ENCODE measurements at regions not wholly inside any gene's neighbourhood (a gene's known extent, or its start where the extent isn't known, plus 50 kb on each side); places are given as distances from the start of the nearest gene placed in this dataset.
A peak's percentile ranks its signal among the peaks of the same experiment; 100 is the strongest.

- in situ Hi-C loops (cut with MboI; ENCODE audit: low pct_unique_long_range_greater_than_20kb, low sequenced_read_pairs), result no loop called here
- DNase-seq, result no peak
These were observed 321.1 kb downstream of the UACA start for GRCh38 chr15:70442211-70442610.

GRCh38 chr15:70440416-70441138 lies 322.8 kb downstream of the UACA start:
- in situ Hi-C loops (cut with MboI; ENCODE audit: low pct_unique_long_range_greater_than_20kb, low sequenced_read_pairs), result no loop called here
- DNase-seq, result no peak

GRCh38 chr15:70439880-70440279 lies 323.5 kb downstream of the UACA start:
- in situ Hi-C loops (cut with MboI; ENCODE audit: low pct_unique_long_range_greater_than_20kb, low sequenced_read_pairs), result no loop called here
- DNase-seq, result no peak

DNA sequence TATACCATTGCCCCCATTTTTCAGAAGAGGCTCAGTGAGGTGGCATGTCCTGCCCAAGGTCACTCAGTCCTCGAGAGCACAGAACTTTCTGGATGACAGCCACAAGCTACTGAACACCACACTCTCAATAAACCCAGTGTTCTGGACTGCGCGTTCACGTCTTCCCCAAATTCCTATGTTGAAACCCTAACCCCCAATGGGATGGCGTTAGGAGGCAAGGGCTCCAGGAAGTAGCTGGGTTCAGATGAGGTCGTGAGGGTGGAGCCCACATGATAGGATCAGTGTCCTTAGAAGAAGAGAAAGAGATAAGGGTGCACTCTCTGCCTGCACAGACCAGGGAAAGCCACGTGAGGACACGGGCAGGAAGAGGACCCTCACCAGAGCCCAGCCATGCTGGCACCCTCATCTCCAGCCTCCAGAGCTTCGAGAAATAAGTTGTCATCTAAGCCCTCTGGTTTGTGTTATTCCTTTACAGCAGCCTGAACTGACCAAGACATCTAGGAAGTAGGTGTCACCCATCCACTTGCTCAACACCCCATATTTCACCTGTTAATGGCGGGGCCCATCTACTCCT lies 324.0 kb downstream of the UACA start:
- DNase-seq, result no peak
- in situ Hi-C loops (cut with MboI; ENCODE audit: low pct_unique_long_range_greater_than_20kb, low sequenced_read_pairs), result no loop called here

DNA sequence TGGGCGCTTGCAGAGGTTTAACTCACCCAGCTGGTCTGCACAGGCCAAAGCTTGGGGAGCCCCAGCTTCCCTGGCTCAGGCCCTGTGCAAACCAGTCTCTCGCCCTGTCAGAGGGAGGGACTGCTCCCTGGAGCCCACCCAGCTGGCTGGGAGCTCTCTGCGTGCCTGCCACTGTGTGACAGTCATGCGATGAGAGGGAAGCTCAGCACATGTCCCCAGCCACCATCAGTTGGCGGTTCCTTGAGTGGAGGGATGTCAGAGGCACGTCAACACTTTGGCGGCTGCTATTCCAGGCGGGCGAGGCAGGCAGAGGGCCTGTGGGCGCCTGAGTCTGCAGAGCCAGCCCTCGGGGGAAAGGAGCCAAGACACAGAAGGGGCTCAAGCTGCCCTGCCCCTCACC lies 324.6 kb downstream of the UACA start:
- DNase-seq, result no peak
- in situ Hi-C loops (cut with MboI; ENCODE audit: low pct_unique_long_range_greater_than_20kb, low sequenced_read_pairs), result no loop called here

DNA sequence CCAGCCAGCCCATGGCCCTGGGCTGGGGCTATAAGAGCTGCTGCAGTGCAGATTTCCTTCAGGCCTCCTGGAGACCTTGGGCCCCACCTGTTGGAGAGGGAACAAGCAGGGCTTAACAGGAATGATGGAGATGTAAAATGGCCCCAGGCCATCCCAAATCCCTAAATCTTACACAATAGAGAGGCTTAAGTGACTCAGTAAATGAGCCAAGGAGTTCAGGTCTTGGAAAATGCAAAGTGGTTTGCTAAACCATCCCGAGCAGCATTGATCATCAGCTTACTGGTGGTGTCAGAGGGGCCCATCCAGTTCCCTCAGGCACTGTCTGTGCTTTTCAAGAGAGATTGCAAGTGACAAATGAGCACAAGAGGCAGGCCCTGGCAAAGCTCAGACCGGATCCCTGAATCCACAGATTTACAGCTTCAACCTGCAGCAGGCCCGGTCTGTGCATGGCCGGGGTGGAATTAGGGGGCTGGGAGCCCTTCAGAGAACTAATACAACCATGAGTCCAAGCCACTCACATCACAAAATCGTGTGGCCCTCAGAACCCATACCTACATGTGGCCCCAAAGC lies 325.4 kb downstream of the UACA start:
- in situ Hi-C loops (cut with MboI; ENCODE audit: low pct_unique_long_range_greater_than_20kb, low sequenced_read_pairs), result no loop called here
- DNase-seq, result no peak

DNA sequence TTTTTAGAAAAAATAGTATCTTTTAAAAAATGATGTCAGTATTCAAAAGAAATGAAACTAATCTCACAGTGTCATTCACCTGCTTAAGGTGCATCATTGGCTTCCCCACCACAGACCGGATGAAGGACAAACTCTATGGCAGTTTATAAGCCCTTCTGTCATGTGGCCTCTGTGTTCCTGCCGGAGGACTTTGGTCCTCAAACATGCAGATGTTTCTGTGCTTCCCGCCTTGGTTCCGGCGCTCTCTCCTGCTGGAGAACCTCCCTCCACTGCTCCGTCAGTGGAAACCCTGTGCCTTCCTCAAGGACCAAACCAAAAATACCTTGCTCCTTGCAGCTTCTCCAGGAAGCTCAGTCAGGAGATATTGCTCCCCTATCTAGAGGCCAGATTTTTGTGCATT lies 326.3 kb downstream of the UACA start:
- in situ Hi-C loops (cut with MboI; ENCODE audit: low pct_unique_long_range_greater_than_20kb, low sequenced_read_pairs), result no loop called here
- DNase-seq, result no peak

DNA sequence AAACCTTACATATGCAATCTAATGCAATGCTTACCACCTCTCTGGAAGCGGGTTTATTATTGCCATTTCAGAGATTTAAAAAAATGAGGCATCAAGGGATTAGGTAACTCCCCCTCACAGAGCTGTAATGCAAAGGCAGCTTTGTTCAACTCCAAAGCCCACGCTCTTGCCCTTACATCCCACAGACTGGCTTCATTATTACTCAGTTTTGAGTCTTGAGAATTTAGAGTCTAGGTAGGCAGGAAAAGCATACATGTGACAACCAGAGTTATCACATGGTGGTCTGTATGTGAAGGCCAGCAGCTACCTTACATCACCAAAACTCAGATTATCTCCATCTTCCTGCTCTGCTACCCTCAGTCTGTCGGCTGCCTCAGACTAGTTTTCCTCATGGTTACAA lies 326.9 kb downstream of the UACA start:
- in situ Hi-C loops (cut with MboI; ENCODE audit: low pct_unique_long_range_greater_than_20kb, low sequenced_read_pairs), result no loop called here
- no peak for DNase-seq

DNA sequence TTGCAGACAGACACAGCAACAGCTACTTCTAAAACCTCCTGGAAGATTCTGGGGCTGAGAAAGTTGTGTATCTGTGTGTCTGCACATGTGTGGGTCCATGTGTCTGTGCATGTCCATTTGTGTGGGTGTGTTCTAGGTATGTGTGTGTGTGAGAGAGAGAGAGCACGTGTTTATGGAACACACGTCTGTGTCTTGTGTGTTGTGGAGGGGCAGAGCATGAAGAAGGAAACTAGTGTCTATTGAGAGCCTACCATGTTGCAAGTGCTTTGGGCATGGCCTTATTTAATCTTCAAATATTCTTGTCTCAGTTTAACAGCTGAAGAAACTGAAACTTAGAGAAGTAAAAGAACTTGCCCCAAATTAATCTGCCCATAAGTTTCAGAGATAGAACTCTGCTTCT lies 327.5 kb downstream of the UACA start:
- in situ Hi-C loops (cut with MboI; ENCODE audit: low pct_unique_long_range_greater_than_20kb, low sequenced_read_pairs), result no loop called here

DNA sequence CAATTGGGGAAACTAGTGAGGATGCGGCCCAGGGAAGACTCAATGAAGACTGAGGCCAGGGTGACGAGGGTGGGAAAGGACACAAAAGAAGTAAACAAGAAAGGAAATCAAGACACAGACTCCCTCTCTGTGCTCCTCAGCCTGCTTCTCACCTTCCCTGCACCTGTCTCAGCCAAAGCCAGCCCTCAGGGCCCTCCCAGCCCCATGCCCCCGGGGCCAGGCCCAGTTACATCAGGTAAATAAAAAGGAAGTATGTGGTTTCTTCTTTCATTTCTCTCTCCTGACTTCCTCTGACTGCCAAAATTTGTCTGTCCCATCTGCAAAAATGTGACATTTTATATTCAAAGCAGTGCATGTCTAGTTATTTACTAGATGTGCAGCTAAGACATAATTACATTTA lies 328.0 kb downstream of the UACA start:
- DNase-seq, result peak; percentile 42
- in situ Hi-C loops (cut with MboI; ENCODE audit: low pct_unique_long_range_greater_than_20kb, low sequenced_read_pairs), result no loop called here

More for the DNA sequence above, 327.5 kb downstream of the UACA start:
- DNase-seq, result no peak

GRCh38 chr15:70433586-70434324 lies 329.6 kb downstream of the UACA start:
- DNase-seq, result no peak
- in situ Hi-C loops (cut with MboI; ENCODE audit: low pct_unique_long_range_greater_than_20kb, low sequenced_read_pairs), result no loop called here

DNA sequence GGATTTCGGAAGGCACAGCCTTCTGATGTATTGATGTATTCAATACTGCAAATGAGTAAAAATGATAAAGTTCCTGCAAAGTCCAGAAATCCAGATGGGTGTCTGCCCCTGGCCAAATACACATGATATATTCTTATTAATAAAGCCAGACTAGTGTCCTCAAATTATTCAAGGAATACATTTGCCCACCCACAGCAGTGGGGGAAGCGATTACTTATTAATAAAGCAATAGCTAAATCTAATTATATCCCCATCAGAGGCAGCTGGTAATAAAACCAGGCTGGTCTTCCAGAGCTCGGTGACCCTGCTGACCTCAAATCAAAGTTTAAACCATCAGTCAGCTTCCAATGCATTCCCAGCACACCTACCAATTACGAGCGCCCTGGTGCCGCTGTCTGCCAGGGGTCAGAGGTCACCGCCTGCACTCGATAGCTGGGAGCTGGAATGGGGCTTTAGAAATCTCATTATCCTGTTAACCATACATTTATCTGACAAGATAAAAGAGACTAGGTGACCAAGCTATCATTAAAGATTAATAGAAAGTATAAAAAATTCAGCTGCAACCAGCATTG lies 330.3 kb downstream of the UACA start:
- in situ Hi-C loops (cut with MboI; ENCODE audit: low pct_unique_long_range_greater_than_20kb, low sequenced_read_pairs), result no loop called here
- DNase-seq, result no peak

DNA sequence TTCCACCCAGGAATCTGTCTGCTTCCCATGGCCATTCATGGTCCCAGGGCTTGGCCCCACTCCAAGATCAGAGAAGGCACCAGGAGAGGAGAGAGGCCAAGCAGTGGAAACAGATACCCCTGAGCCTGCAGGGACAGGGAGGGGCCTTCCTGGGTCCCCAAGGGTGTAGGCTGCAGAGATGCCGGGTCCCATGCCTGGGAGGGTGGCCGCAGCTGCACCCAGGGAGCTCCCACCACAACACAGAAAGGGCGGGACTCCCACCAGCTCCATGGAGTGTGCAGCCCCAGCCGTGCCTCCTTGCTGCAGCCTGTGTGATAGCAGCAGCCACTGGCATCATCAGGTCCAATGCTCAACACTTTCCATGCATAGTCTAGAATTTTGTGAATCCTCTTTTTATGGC lies 331.5 kb downstream of the UACA start:
- in situ Hi-C loops (cut with MboI; ENCODE audit: low pct_unique_long_range_greater_than_20kb, low sequenced_read_pairs), result no loop called here
- no peak for DNase-seq

DNA sequence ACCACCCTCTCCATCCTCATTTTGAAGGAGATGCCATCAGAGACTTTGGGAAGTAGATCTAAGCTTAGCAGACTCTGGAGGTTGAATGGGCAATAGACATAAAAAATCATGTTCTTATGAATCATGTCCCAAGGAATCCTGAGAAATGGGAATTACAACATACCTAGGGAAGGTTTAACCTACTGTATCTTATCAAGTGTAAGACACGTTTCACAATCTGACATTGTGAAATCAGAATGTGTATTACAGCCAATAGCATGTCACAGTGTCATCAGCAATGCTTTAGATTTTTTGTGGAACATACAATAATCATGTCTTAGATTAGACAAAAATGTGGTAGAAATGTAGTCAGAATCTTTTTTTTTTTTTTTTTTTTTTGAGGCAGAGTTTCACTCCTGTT lies 332.4 kb upstream of the TLE3 start:
- no peak for DNase-seq
- in situ Hi-C loops (cut with MboI; ENCODE audit: low pct_unique_long_range_greater_than_20kb, low sequenced_read_pairs), result no loop called here

GRCh38 chr15:70429056-70429722 lies 331.5 kb upstream of the TLE3 start:
- in situ Hi-C loops (cut with MboI; ENCODE audit: low pct_unique_long_range_greater_than_20kb, low sequenced_read_pairs), result no loop called here
- no peak for DNase-seq

- DNase-seq, result peak; percentile 20
- in situ Hi-C loops (cut with MboI; ENCODE audit: low pct_unique_long_range_greater_than_20kb, low sequenced_read_pairs), result no loop called here
These were observed 330.6 kb upstream of the TLE3 start for GRCh38 chr15:70428211-70428822.

DNA sequence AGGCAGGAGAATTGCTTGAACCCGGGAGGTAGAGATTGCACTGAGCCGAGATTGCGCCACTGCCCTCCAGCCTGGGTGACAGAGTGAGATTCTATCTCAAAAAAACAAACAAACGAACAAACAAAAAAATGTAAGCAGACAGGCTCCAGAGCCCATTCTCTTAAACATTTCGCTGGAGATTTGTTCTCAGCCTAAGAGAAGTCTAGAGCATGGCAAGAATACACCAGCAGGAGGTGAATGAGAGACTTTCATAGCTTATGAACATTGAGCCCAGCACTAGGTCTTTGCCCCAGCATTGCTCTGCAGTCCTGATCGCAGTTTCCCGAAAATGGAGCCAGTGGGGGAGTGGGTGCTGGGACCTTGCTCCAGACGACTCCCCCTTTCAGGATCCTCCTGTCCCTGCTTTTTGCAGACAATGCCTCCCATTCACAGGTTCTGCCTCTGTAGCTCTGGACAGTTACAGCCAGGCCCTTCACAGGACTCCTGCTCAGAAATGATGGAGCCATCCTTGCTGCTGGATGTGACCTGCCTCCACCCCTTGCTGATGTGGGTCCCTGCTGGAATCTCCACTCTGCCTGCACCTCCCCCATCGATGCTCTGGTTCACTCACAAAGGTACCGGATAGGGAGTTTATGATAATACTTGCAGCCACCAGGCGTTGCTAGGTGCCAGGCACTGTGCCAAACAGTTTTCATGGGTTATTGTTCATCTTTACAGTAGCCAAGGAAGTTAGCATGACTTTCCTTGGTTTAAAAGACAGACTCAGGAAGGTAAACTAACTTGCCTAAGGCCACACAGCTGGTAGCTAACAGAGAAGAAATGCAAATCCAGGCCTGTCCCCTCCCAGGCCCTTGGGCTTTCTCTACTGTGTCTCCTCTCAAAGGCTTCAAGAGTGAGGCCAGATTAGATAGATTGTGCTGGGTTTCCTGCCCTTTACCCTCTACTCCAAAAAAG lies 329.7 kb upstream of the TLE3 start:
- DNase-seq, result no peak

More for the DNA sequence above, 329.7 kb upstream of the TLE3 start:
- in situ Hi-C loops (cut with MboI; ENCODE audit: low pct_unique_long_range_greater_than_20kb, low sequenced_read_pairs), result no loop called here

Data from KBM-7 (cell line).